ENCODE measurements at regions not wholly inside any gene's neighbourhood (a gene's known extent, or its start where the extent isn't known, plus 50 kb on each side); places are given as distances from the start of the nearest gene placed in this dataset.

DNA sequence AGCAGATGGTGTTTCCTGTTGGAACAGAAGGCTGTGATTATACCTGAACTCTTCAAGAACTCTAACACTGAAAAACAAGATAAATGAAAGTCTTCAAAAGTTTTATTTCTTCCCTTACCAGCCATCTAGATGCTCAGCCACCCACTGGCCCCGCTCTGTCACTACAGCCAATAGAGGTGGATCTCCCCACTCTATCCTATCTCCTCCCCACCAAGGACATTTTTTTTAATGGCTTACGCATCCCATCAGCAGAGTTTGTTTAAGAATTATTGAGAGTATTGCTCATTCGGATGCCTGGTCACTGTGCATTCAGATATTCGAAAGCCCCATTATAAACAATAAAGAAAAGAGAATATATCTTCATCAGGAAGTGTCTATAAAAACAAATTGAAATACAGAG, 159.4 kb downstream of the RASEF start:
- TF ChIP-seq CTCF (IDR thresholded peaks at IDR 0.05): no peak
- no peak for TF ChIP-seq POLR2A (IDR thresholded peaks at IDR 0.05)
- no peak for TF ChIP-seq EP300 (IDR thresholded peaks at IDR 0.05; ENCODE audit: low read depth)
- no peak for TF ChIP-seq POLR2AphosphoS5 (IDR thresholded peaks at IDR 0.05)

All from transverse colon (tissue), 4 donors.